SKM-1 treated with dmso at 0.1 percent for 144 hours (cell line): ENCODE measurements at regions not wholly inside any gene's neighbourhood (a gene's known extent, or its start where the extent isn't known, plus 50 kb on each side); places are given as distances from the start of the nearest gene placed in this dataset.
"Not testable (repeated sequence)": the region's sequence is repeated elsewhere in the genome, so short reads cannot be mapped to it uniquely, and the experiment has no call there.

Experiments
- DNase-seq: peaks from one replicate; lab custom pipeline; 2025; ENCODE audit not compliant: unreplicated experiment; lab: John Stamatoyannopoulos, UW

DNA sequence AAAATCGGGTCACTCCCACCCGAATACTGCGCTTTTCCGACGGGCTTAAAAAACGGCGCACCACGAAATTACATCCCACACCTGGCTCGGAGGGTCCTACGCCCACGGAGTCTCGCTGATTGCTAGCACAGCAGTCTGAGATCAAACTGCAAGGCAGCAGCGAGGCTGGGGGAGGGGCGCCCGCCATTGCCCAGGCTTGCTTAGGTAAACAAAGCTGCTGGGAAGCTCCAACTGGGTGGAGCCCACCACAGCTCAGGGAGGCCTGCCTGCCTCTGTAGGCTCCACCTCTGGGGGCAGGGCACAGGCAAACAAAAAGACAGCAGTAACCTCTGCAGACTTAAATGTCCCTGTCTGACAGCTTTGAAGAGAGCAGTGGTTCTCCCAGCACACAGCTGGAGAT, 325.7 kb upstream of the PIK3R1 start:
- not testable (repeated sequence) for DNase-seq

DNA sequence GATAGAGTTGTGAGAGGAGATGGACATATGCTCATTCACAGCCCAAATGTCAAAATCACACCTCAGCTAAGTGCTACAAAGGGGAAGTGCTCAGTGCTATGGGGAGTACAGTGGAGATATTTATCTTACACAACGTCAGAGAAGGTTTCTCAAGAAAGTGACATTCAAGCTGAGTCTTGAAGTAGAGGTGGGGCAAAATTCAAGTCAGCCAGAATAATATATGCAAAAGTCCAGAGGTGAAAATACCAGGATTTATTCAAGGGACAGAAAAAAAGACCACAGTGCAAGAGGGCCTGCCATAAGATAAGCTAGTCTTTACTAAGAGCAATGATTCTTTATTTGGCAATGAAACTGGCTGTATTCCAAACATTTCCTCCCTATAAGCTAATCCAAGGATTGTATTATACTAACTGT, 327.8 kb upstream of the PIK3R1 start:
- peak; percentile 85 for DNase-seq

DNA sequence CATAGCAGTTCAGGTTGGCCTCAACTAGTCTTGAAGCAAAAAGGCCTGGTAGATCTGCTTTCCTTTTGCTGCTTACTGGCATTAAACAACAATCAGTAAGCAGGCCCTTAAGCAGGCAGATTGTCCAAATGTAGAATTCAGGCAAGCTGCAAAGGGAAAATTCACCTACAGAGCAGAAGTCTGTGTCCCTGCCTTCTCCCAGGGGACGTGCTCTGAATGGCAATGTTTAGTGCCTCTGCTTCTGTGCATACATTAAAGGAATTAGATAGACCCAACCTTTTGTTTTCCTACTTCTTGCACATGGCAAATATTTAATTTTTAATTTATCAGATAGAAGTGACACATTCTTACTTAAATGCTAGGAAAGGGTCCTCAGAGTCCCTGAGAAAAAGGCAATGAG, 328.8 kb upstream of the PIK3R1 start:
- no peak for DNase-seq

DNA sequence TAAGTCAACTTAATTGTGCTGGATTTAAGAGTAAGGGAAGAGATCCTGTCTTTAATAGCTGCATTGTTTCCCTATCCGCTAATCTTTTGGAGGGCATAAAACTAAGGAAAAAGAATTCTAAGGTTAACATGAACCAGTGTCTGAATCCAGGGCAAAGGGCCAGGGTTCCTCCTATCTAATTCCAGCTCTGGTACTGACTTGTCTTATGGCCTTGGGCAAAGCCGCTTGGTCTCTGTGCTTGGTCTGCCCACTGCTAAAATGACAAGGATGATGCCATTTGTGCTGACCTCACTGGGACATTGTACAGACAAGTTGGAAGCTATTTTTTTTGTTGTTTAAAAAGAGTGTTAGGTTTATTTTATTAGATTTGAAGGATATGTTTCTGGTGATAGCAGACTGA, 334.7 kb upstream of the PIK3R1 start:
- no peak for DNase-seq

DNA sequence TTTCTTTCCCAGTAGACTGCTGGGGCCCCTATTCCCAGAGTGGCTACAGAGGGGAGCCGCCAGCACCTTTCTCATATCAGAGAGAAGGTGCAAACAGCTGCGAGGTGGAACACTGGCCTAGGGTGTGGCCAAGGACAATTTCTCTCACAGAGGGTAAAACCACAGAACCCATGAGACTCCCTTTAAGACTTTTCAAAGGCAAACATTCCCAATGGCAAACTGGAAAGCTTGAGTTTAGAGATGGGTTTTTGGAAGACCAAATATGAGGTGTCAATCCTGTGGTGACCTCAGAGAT, 335.1 kb upstream of the PIK3R1 start:
- DNase-seq = no peak

DNA sequence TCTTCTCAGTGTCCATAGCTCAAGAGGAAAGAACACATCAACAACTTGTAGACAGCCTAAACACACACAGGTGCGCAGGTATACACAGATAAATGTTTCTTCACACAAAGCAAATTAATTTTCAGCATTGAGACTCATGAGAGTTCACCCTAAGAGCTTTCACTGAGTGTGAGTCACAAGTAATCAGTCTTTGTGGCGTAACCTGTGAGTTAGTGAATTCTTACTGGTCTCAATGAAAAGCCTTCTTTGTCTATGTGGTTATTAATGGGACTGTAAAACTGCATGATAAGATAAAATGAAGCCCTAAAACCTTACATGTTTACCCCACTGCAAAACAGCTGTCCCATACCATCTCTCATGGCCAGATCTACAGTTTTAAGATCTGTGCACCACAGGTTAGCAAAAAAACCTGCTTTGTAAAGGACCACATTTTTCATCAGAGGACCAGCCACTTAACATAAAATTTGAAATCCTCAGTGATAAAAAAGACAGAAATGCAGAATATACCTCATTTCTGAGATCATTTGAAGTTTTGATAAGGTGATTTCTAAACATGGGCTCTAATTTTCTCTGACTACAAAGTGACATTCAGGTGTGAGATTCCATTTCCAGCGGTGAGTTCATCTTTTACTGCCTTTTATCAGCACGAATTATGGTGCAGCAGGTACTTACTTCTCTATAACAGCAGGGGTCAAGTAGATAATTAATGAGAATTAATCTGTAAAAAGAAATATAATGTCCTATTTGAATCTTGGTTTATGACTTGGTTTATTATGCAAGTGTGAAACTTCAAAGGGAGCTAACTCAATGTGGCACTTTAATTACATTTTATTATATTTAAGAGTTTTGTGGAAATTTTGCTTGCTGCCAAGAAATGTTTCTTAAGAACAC, 335.7 kb upstream of the PIK3R1 start:
- DNase-seq = no peak

DNA sequence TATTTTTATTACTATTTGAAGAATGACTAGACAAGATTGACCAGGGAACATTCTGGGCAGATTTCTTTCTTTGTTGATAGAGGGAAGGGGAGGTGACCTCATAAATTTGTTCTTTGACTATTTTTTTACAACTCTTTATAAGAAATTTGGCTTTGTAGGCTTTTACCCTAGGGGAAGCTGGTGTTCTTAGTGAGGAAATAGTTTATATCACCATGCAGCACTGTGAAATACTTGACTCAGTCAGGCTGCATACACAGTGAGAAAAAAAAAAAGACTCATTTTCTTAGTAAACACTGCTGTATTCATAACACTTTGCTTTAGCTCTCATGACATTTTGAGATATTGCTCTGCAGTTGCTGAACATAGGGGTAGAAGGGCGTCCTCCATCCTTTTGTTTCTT, 336.6 kb upstream of the PIK3R1 start:
- DNase-seq = no peak

DNA sequence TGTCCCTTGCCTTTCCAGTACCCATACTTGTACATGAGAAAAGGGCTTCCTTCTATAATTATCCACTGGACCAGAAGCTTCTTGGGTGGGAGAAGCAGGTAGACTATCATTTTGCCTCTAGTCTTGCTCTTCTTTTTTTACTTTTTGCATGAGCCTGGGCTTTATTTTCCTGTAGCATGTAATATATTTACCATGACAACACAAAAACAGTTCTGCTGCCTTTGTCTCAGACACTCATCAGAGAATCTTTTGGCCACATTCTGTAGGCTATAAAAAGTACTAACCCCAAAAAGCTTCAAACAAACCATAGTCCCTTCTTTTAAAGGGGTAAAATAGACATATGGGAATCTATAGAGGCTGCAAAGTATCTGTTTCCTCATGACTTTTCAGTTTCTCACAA, 339.2 kb upstream of the PIK3R1 start:
- no peak for DNase-seq

DNA sequence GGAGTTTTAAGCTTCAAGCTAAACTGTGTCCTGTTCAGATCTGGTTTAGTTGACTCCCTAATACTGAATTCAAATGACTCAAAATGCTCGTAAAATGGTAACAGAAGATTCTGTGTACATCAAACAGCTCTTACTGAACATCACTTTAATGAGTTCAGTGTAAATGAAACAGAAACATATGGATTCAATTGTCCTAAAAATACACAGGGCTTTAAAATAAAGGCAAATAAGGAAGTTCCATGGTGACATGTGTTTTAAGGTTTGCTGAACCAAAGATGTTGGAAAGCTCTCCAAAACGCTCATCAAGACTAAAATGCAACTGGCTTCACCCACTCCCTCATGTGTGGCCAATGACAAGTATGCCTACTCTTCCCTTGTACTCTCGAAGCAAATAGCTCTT, 340.0 kb upstream of the PIK3R1 start:
- DNase-seq = no peak

DNA sequence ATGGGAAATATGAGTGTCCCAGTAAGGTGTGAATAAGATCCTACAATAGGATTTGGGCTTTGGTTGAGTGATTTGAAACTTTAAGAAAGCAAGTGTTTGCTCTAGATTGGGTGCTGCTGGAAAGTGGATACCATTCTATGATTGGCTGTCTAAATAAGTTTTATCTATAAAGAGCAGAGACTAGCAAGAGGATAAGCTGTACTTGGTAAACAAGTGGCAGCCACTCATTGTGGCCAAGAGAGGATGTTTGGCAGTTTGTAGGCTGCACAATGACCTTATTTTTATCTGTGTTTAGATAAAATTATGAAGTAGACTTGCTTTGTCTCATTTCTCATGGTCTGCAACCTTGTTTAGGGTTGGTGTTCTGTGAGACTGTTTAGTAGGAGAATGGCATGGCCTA, 341.6 kb upstream of the PIK3R1 start:
- DNase-seq = no peak

DNA sequence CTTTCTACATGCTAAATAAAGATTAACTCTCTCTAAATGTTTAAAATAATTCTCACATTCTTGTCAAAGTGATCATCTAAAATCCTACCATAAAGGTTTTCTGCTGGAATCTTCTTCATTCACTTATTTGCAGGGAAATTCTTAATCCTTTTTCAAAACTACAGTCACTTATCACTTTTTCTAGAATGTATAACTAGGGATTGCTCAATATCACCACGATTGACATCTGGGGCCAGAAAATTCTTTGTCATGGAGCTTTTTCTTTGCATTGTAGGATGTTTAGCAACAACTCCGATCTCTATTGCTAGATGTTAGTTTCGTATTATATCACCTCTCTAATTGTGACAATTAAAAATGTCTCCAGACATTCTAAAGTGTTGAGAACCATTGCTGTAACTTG, 344.9 kb upstream of the PIK3R1 start:
- DNase-seq = no peak

DNA sequence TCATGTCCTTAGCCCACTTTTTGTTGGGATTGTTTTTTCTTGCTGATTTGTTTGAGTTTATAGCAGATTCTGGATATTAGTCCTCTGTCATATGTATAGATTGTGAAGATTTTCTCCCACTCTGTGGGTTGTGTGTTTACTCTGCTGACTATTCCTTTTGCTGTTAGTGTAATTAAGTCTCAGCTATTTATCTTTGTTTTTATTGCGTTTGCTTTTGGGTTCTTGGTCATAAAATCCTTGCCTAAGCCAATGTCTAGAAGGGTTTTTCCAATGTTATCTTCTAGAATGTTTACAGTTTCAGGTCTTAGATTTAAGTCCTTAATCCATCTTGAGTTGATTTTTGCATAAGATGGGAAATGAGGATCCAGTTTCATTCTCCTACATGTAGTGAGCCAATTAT, 351.2 kb upstream of the PIK3R1 start:
- not testable (repeated sequence) for DNase-seq

DNA sequence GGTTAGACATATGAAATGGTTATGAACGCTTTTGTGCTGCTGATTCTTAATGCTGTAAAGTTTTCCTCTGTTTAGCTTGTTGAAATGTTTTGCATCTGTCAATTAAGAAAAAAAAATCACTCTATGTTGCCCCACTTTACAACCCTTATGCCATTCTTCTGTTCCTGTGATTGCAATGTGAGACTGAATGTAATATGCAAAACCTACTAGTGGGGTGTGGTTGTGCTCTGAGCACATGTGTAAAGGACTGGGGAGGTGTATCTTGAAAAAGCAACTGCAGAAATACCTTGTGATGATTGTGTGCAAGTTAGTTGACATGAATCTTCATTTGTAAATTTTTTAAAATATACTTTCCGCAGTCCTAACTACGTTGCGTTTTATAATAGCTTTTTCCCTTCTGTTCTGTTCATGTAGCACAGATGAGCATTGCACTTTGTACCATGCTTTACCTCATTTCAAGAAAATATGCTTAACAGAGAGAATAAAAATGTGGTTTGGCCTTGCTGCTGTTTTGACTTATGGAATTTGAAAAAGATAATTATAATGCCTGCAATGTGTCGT, 357.0 kb upstream of the PIK3R1 start:
- no peak for DNase-seq

DNA sequence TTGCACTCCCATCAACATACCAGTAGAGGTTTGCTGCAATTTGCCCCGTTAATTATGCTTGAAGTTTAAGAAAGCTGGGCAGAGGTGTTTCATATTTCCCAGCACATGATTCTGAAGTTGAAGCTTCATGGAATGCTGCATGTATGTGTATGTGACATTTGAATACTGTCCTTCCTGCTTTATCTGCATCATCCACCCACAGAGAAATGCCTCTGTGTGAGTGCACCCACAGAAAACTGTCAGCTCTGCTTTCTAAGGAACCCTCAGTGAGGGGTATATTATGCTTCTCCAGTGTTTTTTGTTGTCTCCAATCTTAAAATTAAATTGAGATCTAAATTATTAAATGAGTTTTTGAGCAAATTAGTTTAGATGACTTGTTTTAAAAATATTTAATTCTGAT, 358.1 kb upstream of the PIK3R1 start:
- no peak for DNase-seq

DNA sequence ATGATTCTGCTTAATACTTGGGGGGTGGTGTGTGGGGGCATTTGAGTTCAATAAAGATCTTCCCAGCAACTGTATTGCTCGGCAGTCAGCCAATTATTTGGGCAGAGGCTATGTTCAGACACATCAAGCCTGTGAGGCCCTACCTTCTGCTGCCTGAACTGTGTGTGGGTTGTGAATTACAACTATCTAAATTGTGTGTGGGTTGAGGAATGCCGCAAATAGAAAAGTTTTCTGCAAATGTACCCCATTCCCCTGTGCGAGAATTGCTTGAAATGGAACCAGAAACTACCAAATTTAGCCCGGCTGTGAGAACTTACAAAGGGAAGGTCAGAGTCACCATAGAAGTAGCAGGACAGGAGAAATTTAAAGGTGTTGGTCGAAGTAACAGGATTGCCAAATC, 360.0 kb upstream of the PIK3R1 start:
- DNase-seq = no peak

DNA sequence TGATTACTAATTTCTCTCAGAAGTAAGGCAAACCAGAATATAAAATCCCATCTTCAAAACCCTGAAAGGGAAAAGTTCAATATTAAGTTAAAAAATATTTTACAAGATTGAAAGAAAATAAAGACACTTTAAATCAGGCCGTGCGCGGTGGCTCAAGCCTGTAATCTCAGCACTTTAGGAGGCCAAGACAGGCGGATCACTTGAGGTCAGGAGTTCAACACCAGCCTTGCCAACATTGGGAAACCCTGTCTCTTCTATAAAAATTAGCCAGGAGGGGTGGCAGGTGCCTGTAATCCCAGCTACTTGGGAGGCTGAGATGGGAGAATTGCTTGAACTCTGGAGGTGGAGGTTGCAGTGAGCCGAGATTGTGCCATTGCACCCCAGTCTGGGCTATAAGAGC, 364.6 kb upstream of the PIK3R1 start:
- not testable (repeated sequence) for DNase-seq

DNA sequence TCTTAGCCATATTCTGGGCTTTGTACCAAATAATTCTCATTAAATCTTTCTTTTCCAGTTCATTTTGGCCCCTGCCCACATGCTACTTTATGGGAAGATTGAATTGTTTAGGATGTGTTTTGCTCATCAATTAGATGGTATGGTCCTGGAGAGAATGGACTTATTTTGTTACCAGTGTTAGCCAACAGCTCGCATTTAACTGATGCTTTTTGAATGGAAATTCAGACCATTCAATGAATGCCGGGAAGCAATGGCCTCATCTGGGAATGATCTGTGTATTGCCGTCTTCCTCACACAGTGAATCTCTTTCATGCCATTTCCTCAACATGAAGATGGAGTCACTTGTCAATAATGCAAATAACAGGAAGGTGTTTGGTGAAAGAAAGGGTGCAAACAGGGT, 370.6 kb upstream of the PIK3R1 start:
- DNase-seq = no peak

DNA sequence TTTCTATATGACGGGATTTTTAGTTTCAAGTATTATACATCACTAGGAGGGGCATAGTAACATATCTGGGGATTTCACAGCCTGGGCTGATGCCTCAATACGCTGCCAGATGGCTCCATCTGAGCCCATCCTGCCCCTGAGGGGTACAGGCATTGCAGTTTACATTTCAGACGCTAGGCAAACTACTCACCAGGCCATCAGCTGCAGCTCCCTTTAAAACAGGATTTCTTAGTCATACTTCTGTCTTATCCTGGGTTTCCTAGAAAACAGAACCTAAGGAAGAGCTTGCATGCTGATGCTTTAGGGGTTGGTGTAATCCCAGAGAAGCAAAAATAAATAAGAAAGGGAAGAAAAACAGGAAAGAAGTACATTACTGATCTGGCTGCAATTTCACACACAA, 372.8 kb upstream of the PIK3R1 start:
- DNase-seq = no peak

DNA sequence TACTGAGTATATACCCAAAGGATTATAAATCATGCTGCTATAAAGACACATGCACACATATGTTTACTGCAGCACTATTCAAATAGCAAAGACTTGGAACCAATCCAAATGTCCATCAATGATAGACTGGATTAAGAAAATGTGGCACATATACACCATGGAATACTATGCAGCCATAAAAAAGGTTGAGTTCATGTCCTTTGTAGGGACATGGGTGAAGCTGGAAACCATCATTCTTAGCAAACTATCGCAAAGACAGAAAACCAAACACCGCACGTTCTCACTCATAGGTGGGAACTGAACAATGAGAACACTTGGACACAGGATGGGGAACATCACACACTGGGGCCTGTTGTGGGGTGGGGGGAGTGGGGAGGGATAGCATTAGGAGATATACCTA, 378.3 kb upstream of the PIK3R1 start:
- DNase-seq = not testable (repeated sequence)

DNA sequence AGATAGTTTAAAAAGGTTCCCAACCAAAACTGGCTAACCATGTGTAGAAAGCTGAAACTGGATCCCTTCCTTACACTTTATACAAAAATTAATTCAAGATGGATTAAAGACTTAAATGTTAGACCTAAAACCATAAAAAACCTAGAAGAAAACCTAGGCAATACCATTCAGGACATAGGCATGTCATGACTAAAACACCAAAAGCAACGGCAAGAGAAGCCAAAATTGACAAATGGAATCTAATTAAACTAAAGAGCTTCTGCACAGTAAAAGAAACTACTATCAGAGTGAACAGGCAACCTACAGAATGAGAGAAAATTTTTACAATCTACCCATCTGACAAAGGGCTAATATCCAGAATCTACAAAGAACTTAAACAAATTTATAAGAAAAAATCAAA, 379.1 kb upstream of the PIK3R1 start:
- not testable (repeated sequence) for DNase-seq

DNA sequence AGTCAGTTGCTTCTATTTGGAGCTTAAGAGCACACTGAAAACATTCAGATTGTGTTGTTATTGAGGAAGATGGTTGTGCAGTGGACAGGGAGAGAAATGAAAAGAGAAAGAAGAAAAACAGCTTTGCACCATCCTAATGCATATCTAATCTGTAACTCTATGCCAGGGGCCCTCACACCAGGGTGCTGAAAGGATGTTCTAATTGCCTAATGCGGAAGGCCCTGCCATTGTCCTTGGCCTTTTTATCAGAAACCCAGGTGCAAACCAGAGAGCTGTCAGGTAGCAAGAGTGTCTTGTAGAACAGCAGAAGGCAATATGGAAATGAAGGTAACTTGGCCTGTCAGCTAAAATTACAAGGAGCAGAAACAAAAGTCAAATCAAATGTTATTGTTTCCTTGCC, 384.5 kb upstream of the PIK3R1 start:
- DNase-seq = no peak

DNA sequence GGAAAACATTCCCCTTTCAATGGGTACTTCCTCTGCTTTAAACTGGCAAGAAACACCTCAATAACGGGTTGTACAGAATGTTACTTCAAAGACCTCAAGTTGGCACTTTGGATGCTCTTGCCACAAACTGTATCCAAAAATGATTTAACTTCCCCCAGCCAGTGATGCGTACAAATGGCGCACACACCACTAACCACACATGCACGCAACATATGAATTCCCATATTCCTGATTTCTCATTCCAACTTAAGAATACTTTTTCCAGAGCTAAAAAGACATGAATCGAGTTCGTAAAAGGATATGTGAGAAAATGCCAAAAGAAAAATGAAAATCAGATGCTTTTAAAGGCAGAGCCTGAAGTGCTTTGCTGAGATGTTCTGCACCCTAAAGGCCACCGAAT, 388.0 kb upstream of the PIK3R1 start:
- DNase-seq = no peak

DNA sequence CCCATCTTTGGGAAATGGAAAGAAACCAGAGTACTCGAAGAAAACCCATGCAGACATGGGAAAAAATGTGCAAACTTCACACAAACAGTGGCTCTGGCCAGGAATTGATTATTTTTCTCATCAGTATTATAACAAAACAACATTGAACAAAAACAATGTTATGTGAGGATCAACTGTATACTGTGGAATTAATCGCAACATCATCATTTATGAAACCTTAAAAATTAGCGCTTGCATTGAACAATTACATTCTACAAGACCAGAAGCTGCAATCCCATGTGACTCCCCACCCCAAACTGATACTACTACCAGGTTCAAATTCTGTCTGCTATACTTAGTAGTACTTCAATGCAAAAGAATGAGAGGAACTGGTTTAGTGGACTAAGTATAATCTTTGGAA, 390.7 kb upstream of the PIK3R1 start:
- no peak for DNase-seq
